A673 (cell line): ENCODE measurements at regions not wholly inside any gene's neighbourhood (a gene's known extent, or its start where the extent isn't known, plus 50 kb on each side); places are given as distances from the start of the nearest gene placed in this dataset.

Experiments used
- CTCF ChIP-seq: fragments of 300-800, 200-600 bp; sonication (generic); conservative IDR thresholded peaks from 2 replicates; pipeline ENCODE4 v1.5.1; 2017; ENCODE audit warnings: low read depth, mild to moderate bottlenecking, antibody characterized with exemption, low read length, moderate library complexity, mixed read lengths
- EZH2 ChIP-seq: fragments of 200-600 bp; sonication (generic); IDR thresholded peaks from 2 replicates; pipeline ENCODE4 v1.6.1; 2017; ENCODE audit warnings: borderline replicate concordance, low read depth, mild to moderate bottlenecking, mixed read lengths, antibody characterized with exemption, low read length; ENCODE audit not compliant: poor library complexity, severe bottlenecking

- no peak for TF ChIP-seq EZH2
- no peak for TF ChIP-seq CTCF
Observed at GRCh38 chr18:76615065-76615733, 120.2 kb upstream of the ZNF516 start.
